SH-SY5Y (cell line): ENCODE measurements at regions not wholly inside any gene's neighbourhood (a gene's known extent, or its start where the extent isn't known, plus 50 kb on each side); places are given as distances from the start of the nearest gene placed in this dataset.

ENCODE experiments used
- GATA2 ChIP-seq: IDR thresholded peaks from 2 replicates; pipeline ENCODE4 v1.6.1; 2011; ENCODE audit warnings: mild to moderate bottlenecking, low read depth, low read length
- GATA3 ChIP-seq: IDR thresholded peaks from 2 replicates; pipeline ENCODE4 v1.6.1; 2011; ENCODE audit warnings: low read depth, mild to moderate bottlenecking, low read length, moderate library complexity

DNA sequence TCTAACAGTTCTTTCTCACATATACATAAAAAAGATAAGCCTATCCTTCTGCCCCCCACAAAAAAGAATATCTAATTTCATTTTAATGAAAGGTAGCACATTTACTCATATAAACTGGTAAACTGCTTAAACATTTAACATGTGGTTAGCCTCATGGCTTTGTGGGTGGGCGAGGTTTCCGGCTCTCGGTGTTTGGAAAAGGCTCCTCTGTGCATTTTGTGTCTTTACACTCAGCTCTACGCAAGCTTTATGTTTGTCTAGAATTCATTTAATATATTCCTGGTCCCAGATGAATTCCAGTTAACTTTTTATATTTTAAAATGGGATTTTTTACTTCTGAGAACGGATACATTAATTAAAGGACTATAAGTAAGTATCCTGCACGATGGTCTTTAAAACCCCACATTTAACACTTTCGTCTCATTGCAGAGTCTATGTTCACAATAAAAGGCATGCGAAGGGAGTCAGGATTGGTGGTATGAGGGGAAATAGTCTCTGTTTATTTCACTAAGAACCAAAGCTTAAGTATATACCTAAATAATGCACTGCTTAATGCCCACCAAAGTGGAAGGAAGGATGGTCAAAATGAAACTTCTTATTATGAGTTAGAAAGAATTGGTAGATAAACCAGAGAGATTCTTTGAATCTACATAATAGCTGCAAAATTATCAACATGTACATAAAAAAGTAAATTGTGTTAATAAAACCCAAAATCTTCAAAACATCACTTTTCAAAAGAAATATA, 197.2 kb downstream of the CRPPA start:
- TF ChIP-seq GATA2 (no peak), GATA3 (no peak)

GRCh38 chr7:16212610-16213009, 208.7 kb downstream of the CRPPA start:
- TF ChIP-seq GATA3 (no peak), GATA2 (no peak)

GRCh38 chr7:16212032-16212431, 209.3 kb downstream of the CRPPA start:
- TF ChIP-seq GATA3 (no peak), GATA2 (no peak)

- no peak for TF ChIP-seq GATA2
- TF ChIP-seq GATA3: no peak
Observed at GRCh38 chr7:16211402-16211925, 209.9 kb downstream of the CRPPA start.

DNA sequence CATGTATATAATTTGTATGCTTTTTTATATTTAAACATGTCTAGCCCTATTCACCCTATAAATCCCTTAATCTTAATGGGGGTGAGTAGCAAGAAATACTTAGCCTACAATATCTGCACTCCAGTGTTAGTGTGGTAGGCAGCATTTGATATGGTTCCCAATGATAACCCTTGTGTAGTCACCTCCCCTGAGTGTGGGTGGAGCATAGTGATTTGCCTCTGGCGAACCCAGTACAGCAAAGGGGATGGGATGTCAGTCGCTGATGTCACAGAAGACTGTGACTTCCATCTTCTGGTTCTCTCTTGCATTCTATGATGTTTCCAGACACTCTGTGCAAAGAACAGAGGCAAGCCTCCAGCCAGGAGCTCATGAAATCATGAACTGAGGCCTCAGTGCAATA, 211.2 kb downstream of the CRPPA start:
- TF ChIP-seq GATA2 (no peak), GATA3 (no peak)

- no peak for TF ChIP-seq GATA3
- no peak for TF ChIP-seq GATA2
Observed at GRCh38 chr7:16207321-16207720, 214.0 kb downstream of the CRPPA start.

DNA sequence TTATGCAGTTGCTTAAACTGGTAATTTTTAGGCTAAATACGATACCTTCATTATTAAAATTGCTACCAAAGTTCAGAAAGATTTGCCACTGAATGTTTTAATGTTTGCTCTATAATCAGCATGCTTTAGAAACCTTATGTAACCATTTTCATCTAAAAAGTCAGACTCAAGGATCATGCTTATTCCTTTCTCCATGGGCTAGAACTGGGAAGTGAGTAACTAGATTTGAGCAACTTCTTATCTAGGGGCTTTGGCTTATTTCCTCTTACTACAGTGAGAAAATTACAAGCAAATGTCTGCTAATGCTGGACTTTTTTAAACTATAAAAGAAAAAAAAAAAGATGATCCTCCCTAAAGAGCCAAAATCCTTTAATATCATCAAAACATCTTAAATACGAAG, 215.9 kb downstream of the CRPPA start:
- TF ChIP-seq GATA2 (no peak), GATA3 (no peak)

- no peak for TF ChIP-seq GATA3
- no peak for TF ChIP-seq GATA2
Observed at GRCh38 chr7:16204953-16205352, 216.4 kb downstream of the CRPPA start.

GRCh38 chr7:16203065-16203464, 218.3 kb downstream of the CRPPA start:
- no peak for TF ChIP-seq GATA2
- no peak for TF ChIP-seq GATA3

DNA sequence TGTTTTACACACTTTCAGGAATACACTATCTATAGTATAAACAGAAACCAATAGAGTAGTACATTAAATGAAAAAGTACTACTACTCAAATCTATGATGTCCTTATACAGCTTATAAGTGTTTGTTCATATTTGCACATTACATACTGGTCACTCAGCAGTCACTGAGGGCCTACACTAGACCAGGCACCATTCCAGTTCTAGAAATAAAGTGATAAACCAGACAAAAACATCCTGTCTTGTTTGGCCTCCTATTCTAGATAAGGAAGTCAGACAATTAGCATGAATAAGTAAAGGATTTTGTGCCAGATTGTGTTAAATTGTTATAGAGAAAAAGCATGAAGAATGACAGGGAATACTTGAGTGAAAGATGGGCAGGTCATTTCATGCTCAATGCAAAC, 219.0 kb downstream of the CRPPA start:
- TF ChIP-seq GATA2: no peak
- no peak for TF ChIP-seq GATA3

- TF ChIP-seq GATA3 (no peak), GATA2 (no peak)
Observed at GRCh38 chr7:16200591-16200990, 220.7 kb downstream of the CRPPA start.

DNA sequence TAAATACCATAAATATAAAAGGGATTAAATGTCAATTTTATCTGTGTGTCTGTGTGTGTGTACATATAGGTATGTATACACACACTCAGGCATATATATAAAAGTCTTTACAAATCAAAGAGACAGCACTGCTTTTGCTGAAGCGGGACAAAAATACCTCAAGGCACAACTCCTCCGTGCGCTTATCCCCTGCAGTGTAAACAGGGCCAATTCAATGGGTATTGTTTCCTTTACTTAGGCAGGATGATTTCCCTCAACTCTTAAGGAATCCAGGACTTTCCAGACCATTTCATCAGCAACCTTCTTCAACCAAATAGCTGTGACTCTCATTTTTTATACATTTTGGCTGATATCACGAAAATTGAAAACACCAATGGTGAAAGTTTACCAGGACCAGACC, 227.7 kb downstream of the CRPPA start:
- TF ChIP-seq GATA2 (no peak), GATA3 (no peak)

- no peak for TF ChIP-seq GATA2
- TF ChIP-seq GATA3: no peak
Observed at GRCh38 chr7:16189026-16189715, 232.2 kb downstream of the CRPPA start.

DNA sequence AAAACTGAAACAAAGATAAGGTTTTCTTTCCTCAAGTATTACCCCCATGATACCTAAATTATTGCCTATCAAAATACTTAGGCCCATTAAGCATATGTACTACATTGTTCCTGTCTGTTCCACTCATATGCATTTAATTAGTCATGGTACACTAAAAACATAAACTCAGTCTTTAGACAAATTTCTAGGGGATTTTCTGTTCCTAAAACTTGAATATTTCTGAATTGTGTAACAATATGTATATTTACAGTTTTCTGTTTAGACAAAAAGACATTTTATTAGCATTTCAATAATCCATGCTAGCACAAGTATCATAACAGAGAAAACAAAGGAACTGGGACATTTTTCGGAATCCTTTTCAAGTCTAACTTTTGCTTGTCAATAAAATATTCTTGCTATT, 234.2 kb downstream of the CRPPA start:
- TF ChIP-seq GATA2 (no peak), GATA3 (no peak)

GRCh38 chr7:16178585-16178984, 242.8 kb downstream of the CRPPA start:
- TF ChIP-seq GATA2 (no peak), GATA3 (no peak)
